ENCODE measurements at regions not wholly inside any gene's neighbourhood (a gene's known extent, or its start where the extent isn't known, plus 50 kb on each side); places are given as distances from the start of the nearest gene placed in this dataset.

DNA sequence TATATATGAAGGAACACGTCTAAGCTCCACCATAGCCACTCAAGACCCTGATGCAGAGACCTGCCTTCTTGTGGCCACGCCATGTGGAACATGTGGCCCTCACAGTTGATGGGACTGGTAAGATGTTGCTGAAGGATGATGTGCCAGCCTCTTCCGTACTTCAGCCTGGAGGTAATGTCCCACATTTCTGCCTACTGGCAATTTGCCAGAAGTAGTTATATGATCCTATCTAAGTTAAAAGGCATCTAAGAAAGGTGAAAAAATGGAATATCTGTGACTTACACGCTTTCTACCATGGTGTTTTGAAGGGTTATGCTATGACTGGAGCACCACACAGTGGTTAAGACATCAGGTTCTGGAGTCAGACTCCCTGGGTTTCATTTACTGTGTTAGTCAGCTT is 948.7 kb upstream of the GHITM start:
- TF ChIP-seq, protein P1, sequence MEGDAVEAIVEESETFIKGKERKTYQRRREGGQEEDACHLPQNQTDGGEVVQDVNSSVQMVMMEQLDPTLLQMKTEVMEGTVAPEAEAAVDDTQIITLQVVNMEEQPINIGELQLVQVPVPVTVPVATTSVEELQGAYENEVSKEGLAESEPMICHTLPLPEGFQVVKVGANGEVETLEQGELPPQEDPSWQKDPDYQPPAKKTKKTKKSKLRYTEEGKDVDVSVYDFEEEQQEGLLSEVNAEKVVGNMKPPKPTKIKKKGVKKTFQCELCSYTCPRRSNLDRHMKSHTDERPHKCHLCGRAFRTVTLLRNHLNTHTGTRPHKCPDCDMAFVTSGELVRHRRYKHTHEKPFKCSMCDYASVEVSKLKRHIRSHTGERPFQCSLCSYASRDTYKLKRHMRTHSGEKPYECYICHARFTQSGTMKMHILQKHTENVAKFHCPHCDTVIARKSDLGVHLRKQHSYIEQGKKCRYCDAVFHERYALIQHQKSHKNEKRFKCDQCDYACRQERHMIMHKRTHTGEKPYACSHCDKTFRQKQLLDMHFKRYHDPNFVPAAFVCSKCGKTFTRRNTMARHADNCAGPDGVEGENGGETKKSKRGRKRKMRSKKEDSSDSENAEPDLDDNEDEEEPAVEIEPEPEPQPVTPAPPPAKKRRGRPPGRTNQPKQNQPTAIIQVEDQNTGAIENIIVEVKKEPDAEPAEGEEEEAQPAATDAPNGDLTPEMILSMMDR (conservative IDR thresholded peaks at IDR 0.05; ENCODE audit: low read depth, low read length) = no peak
- no peak for TF ChIP-seq EZH2 (IDR thresholded peaks at IDR 0.05; ENCODE audit: low read length, unreplicated experiment)

Measured in PC-3 (cell line).